Putamen (tissue), 1 donor: ENCODE measurements at regions not wholly inside any gene's neighbourhood (a gene's known extent, or its start where the extent isn't known, plus 50 kb on each side); places are given as distances from the start of the nearest gene placed in this dataset.

ENCODE experiments used
- DNase-seq: peaks from one replicate; pipeline ENCODE4 v3.0.0-alpha.2; 2016; ENCODE audit warnings: low spot score

GRCh38 chr3:157626817-157627216, 123.6 kb upstream of the VEPH1 start:
- no peak for DNase-seq

GRCh38 chr3:157624801-157625200, 121.6 kb upstream of the VEPH1 start:
- DNase-seq: no peak

DNA sequence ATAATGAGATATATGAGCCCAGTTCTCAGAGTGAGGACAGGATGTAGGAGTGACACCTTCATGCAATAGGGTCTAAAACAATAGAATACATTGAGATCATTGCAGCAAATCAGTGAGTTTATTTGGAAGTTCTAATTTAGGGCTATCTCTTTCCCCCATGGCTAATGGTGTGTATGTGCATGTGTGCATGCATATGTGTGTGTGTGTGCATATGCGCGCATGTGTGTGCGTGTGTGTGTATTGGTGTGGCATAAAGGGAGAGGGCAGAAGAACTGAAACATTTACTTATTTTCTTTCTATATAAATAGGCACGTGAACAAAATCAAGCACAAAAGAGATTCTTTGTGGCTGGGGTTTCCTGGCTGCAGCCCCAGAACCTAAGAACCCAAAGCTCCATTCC, 115.7 kb upstream of the VEPH1 start:
- DNase-seq: no peak

- peak; percentile 67 for DNase-seq
Measured at GRCh38 chr3:157618075-157618760, 115.0 kb upstream of the VEPH1 start.

GRCh38 chr3:157614896-157615295, 111.7 kb upstream of the VEPH1 start:
- no peak for DNase-seq

GRCh38 chr3:157611536-157612076, 108.4 kb upstream of the VEPH1 start:
- no peak for DNase-seq

- no peak for DNase-seq
Measured at GRCh38 chr3:157610876-157611535, 107.8 kb upstream of the VEPH1 start.

DNA sequence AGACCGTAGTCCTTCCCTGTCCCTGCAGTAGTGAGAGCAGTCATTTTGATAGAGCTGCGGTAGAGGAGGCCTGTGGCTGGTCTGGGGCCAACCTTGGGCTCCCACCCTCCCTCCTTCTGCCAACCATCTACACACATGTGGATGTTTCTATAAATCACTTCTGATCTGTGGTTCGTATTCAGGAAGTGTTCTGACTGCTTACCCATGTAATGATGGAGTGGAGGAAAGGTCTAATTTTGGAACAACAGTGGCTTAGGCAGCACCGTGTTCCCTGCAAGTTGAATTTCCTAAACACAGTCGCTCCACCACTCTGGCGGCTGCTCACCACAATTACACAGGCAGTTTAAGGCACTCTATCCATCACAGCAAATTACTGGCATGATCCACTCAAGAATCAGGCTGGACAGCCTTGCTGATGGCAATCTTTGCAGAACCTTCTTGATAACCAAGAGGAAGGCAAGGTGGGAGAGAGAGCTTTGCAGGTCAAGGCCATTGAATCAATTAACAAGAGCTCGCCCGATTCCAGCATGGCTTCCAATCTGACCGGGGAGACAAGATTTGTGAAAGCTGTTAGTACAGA, 104.7 kb upstream of the VEPH1 start:
- DNase-seq: no peak

DNA sequence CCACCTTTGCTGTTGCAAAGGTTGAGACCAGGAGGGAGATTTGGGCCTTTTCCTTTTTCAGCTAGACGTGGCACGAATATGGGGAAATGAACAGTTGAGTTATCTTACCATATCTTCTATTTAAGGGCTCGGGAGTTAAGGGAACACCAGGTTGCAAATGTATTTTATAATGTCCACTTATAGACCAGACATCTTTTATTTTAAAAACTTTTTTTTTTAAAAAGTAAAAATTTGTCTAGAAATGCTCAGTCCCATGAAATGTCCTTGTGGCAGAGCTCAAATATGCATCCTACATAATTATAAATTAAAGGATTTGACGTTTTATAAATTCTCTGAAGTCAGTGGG, 103.6 kb upstream of the VEPH1 start:
- DNase-seq: no peak

GRCh38 chr3:157606011-157606851, 103.0 kb upstream of the VEPH1 start:
- DNase-seq: peak; percentile 23

DNA sequence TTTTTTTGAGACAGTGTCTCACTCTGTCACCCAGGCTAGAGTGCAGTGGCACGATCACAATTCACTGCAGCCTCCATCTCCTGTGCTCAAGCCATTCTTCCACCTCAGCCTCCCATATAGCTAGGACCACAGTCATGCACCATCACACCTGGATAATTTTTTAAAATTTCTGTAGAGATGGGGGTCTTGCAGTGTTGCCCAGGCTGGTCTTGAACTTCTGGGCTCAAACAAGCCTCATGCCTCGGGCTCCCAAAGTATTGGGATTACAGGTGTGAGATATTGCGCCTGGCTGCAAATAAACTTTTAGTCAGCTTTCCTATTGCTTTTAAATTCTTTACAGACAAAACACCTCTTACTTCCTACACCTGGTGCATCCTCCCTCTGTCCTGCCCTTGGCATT, 102.1 kb upstream of the VEPH1 start:
- no peak for DNase-seq

GRCh38 chr3:157602424-157602823, 99.2 kb upstream of the VEPH1 start:
- no peak for DNase-seq

- DNase-seq: no peak
Measured at GRCh38 chr3:157595259-157595658, 92.0 kb upstream of the VEPH1 start.

- DNase-seq: no peak
Measured at GRCh38 chr3:157594413-157594812, 91.2 kb upstream of the VEPH1 start.

DNA sequence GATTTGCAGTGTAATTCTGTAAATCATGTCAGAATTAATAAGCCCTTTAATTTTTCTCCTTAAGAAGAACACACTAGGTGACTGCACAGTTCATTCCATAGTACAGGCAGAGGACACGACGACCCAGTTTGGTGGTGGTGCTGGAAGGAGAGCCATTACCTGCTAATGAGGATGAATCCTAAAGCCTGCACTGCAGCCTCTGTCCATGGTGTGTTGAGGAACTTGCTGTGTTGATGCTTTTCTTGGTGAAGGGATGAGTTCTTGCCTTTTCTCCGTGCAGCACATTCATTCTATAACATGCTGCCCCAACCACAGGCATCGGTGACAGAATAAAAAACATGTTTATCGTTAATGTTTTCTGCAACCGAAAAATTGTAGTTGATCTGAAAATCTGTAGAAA, 89.6 kb upstream of the VEPH1 start:
- DNase-seq: no peak

DNA sequence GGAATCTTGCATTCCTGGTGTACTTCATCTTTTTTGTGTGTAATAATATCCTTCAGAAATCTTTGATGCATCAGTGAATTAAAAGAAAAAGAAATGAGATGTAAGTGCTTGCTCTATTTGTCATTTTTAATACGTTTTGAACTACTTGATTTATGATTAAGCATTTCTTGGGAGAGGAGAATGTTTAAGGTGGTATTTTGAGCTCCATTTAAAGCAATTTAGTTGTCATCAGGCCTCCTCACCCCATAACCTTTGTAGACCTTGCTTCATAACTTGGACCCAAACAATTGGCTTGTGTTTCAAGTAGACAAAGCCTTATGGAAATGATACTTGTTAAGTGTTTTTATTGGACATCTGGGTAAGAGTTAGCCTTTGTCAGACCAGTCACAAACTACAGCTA, 87.1 kb upstream of the VEPH1 start:
- no peak for DNase-seq

DNA sequence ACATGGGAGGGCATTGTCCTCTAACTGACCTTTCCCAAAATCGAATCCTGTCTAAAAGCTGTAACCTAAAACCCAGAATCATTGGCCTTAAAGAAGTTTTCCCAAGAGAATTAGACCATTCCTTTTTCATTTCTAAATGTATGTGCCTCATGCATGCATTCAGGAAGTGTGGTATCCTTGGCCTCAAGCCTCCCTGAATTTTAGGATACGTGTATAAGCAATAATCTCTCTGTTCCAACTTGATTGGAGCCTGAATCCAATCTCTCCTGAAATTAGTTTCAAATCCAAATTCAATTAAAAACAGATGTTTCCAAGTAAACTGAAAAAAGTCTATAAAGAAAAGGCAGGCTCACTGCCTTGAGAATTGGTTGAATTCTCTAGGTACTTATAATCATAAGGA, 86.0 kb upstream of the VEPH1 start:
- no peak for DNase-seq

GRCh38 chr3:157588386-157589060, 85.3 kb upstream of the VEPH1 start:
- no peak for DNase-seq

- no peak for DNase-seq
Measured at GRCh38 chr3:157586293-157586692, 83.1 kb upstream of the VEPH1 start.

GRCh38 chr3:157585386-157585785, 82.2 kb upstream of the VEPH1 start:
- DNase-seq: no peak

DNA sequence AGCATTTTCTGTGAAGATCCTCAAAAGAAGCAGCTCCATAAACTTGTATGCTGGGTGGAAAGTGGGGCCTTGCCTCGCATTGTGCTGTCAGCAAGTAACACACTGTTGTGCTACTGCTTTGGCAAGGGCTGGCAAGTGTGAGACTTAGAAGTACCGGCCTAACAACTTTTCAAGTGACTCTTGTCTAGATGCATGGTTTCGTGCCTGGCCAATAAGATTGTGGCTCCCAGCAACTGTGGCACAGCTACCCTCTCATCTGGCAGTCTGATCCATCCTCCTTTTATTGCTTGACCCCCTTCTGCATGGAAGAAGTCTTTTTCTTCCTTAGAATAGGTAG, 79.4 kb upstream of the VEPH1 start:
- DNase-seq: no peak
